ENCODE measurements at regions not wholly inside any gene's neighbourhood (a gene's known extent, or its start where the extent isn't known, plus 50 kb on each side); places are given as distances from the start of the nearest gene placed in this dataset.

DNA sequence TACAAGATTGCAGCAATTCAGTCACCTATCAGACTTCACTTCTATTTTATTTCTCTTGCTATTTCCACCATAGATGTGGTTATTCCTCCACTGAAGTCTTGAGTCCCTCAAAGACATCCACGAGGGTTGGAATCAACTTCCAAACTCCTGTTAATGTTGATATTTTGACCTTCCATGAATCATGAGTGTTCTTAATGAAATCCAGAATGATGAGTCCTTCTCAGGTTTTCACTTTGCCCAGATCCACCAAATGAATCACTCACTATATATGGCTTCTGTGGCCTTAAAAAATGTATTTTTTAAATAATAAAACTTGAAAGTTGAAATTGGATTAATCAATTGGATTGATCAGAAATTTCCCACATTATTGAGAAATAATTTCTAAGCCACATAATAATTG, 1821.0 kb downstream of the EFNA5 start:
- no peaks in the 10 kb centered on the region for H3K9me1 ChIP-seq (ENCODE audit: insufficient read depth, low read length)

More for the DNA sequence above, 1821.0 kb downstream of the EFNA5 start:
- no peak overlapping the region for H3K14ac ChIP-seq (replicated peaks; ENCODE audit: low read depth, low read length)
- no CpG with 5 or more reads among the region's 1 CpG for WGBS, 2 experiments (ENCODE audit: extremely low coverage in 2 of 2, insufficient read length in 1 of 2)
- DNase-seq (peak; percentile 70), ATAC-seq (ENCODE audit: low read depth) (no peak; the same call in 1 of the 2 replicates)
- no peaks in the 10 kb centered on the region for H3K79me1 ChIP-seq (ENCODE audit: low read depth in 1 of 2, low read length in 2 of 2)
- H3K4ac ChIP-seq (ENCODE audit: low read depth, low read length) = no peak overlapping the region
- dilution Hi-C loops (cut with HindIII; ENCODE audit: low sequenced_read_pairs, unreplicated experiment) = no loop called here
- POLR2A ChIA-PET (ENCODE audit: unreplicated experiment) = no interaction called here
- no peak overlapping the region for H3K4me2 ChIP-seq (ENCODE audit: low read depth, low read length)
- H3K27me3 ChIP-seq (ENCODE audit: control insufficient read depth, insufficient read depth, low read length) = no peaks in the 10 kb centered on the region
- no peak overlapping the region for H4K91ac ChIP-seq (ENCODE audit: insufficient read depth, low read depth, low read length)
- no peaks in the 10 kb centered on the region for H3K4me1 ChIP-seq (ENCODE audit: control insufficient read depth, insufficient read depth, low read length)
- no TSS peak for BruUV-seq (replicated peaks)
- no peak overlapping the region for H2BK5ac ChIP-seq (ENCODE audit: low read depth, low read length, poor library complexity, severe bottlenecking)
- H3K36me3 ChIP-seq (ENCODE audit: control insufficient read depth, insufficient read depth, low read length) = no peaks in the 10 kb centered on the region
- in situ Hi-C loops (cut with MboI; ENCODE audit: low sequenced_read_pairs) = no loop called here
- CTCF ChIA-PET = no interaction called here
- H4K5ac ChIP-seq (ENCODE audit: low read depth, low read length) = no peak overlapping the region
- H3K18ac ChIP-seq (ENCODE audit: low read depth, low read length) = no peak overlapping the region
- no peak overlapping the region for H3K56ac ChIP-seq (ENCODE audit: extremely low read depth, insufficient read depth, low read length)
- H3K4me3 ChIP-seq (ENCODE audit: insufficient read depth, low read depth, low read length) = no peak overlapping the region
- H2BK20ac ChIP-seq (ENCODE audit: low read depth, low read length) = no peak overlapping the region
- H3K9me3 ChIP-seq (ENCODE audit: control insufficient read depth, insufficient read depth, low read length) = no peaks in the 10 kb centered on the region
- no peak overlapping the region for H2AK9ac ChIP-seq (replicated peaks; ENCODE audit: low read depth, low read length, poor library complexity)
- no peak overlapping the region for H3K23ac ChIP-seq (ENCODE audit: low read depth, low read length)
- no peak overlapping the region for H2AK5ac ChIP-seq (ENCODE audit: low read depth, low read length)
- H2BK15ac ChIP-seq (ENCODE audit: low read depth, low read length) = no peak overlapping the region
- no peaks in the 10 kb centered on the region for H4K20me1 ChIP-seq (ENCODE audit: insufficient read depth, low read length)
- intact Hi-C loops (cut with micrococcal nuclease) = no loop called here
- TF ChIP-seq FOS (IDR thresholded peaks at IDR 0.05; ENCODE audit: low read depth, low read length) = no peak
- TF ChIP-seq, protein P1, sequence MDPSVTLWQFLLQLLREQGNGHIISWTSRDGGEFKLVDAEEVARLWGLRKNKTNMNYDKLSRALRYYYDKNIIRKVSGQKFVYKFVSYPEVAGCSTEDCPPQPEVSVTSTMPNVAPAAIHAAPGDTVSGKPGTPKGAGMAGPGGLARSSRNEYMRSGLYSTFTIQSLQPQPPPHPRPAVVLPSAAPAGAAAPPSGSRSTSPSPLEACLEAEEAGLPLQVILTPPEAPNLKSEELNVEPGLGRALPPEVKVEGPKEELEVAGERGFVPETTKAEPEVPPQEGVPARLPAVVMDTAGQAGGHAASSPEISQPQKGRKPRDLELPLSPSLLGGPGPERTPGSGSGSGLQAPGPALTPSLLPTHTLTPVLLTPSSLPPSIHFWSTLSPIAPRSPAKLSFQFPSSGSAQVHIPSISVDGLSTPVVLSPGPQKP (IDR thresholded peaks at IDR 0.05; ENCODE audit: borderline replicate concordance, low read depth, low read length) = no peak
- no peak for TF ChIP-seq MAZ (IDR thresholded peaks at IDR 0.05; ENCODE audit: borderline replicate concordance, low read depth, low read length)
- no peak for TF ChIP-seq NFE2L2 (IDR thresholded peaks at IDR 0.05; ENCODE audit: low read depth, low read length)
- TF ChIP-seq SMC3 (IDR thresholded peaks at IDR 0.05; ENCODE audit: low read depth, low read length) = no peak
- no peak for TF ChIP-seq MAFK (IDR thresholded peaks at IDR 0.05; ENCODE audit: low read depth, low read length)
- TF ChIP-seq BHLHE40 (IDR thresholded peaks at IDR 0.05; ENCODE audit: low read depth, low read length) = no peak
- TF ChIP-seq, protein P2, sequence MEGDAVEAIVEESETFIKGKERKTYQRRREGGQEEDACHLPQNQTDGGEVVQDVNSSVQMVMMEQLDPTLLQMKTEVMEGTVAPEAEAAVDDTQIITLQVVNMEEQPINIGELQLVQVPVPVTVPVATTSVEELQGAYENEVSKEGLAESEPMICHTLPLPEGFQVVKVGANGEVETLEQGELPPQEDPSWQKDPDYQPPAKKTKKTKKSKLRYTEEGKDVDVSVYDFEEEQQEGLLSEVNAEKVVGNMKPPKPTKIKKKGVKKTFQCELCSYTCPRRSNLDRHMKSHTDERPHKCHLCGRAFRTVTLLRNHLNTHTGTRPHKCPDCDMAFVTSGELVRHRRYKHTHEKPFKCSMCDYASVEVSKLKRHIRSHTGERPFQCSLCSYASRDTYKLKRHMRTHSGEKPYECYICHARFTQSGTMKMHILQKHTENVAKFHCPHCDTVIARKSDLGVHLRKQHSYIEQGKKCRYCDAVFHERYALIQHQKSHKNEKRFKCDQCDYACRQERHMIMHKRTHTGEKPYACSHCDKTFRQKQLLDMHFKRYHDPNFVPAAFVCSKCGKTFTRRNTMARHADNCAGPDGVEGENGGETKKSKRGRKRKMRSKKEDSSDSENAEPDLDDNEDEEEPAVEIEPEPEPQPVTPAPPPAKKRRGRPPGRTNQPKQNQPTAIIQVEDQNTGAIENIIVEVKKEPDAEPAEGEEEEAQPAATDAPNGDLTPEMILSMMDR (conservative IDR thresholded peaks at IDR 0.05; ENCODE audit: low read depth, low read length) = no peak
- TF ChIP-seq RFX5 (IDR thresholded peaks at IDR 0.05; ENCODE audit: low read depth, low read length) = no peak
- TF ChIP-seq RCOR1 (IDR thresholded peaks at IDR 0.05; ENCODE audit: insufficient replicate concordance, low read length) = no peak
- TF ChIP-seq, protein P3, sequence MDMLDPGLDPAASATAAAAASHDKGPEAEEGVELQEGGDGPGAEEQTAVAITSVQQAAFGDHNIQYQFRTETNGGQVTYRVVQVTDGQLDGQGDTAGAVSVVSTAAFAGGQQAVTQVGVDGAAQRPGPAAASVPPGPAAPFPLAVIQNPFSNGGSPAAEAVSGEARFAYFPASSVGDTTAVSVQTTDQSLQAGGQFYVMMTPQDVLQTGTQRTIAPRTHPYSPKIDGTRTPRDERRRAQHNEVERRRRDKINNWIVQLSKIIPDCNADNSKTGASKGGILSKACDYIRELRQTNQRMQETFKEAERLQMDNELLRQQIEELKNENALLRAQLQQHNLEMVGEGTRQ (IDR thresholded peaks at IDR 0.05; ENCODE audit: low read depth, low read length) = no peak
- no peak for TF ChIP-seq CEBPB (IDR thresholded peaks at IDR 0.05; ENCODE audit: low read depth, low read length)
- no peak for TF ChIP-seq CHD1 (IDR thresholded peaks at IDR 0.05; ENCODE audit: low read depth, low read length)
- TF ChIP-seq MXI1 (IDR thresholded peaks at IDR 0.05; ENCODE audit: borderline replicate concordance, low read depth, low read length) = no peak
- TF ChIP-seq POLR2A (IDR thresholded peaks at IDR 0.05; ENCODE audit: low read depth, low read length) = no peak
- no peak overlapping the region for H2BK120ac ChIP-seq (ENCODE audit: low read depth, low read length)
- no peak overlapping the region for H4K8ac ChIP-seq (ENCODE audit: low read depth in 2 of 2, low read length in 2 of 2)
- H2AFZ ChIP-seq (replicated peaks; ENCODE audit: low read length, poor library complexity) = no peak overlapping the region
- H3K27ac ChIP-seq (ENCODE audit: insufficient read depth, low read length) = no peak overlapping the region
- no peak overlapping the region for H3K9ac ChIP-seq (ENCODE audit: low read depth, low read length)

All from IMR-90 (cell line).